SK-N-SH (cell line): ENCODE measurements at regions not wholly inside any gene's neighbourhood (a gene's known extent, or its start where the extent isn't known, plus 50 kb on each side); places are given as distances from the start of the nearest gene placed in this dataset.

Source experiments
- CTCF ChIA-PET: fragments of 300-600, 350-600 bp; formaldehyde crosslinking; extraction: SDS; loops from one replicate; lab custom pipeline; 2021; lab: Yijun Ruan, JAX
- POLR2A ChIA-PET: fragments of 350-600 bp; sonication (Branson Sonifier 250); formaldehyde crosslinking; extraction: SDS; loops from one replicate; lab custom pipeline; 2020; ENCODE audit warnings: antibody characterized with exemption, inconsistent platforms; lab: Yijun Ruan, JAX
- DNase-seq: peaks from one replicate; pipeline ENCODE4 v3.0.0; 2012
- H2AFZ ChIP-seq: fragments of 200-600 bp; sonication (generic); 2 replicates; pipeline ENCODE4 v1.8.1; 2016; ENCODE audit warnings: antibody characterized with exemption, mild to moderate bottlenecking, low read depth
- H3F3A ChIP-seq: fragments of 200-600 bp; sonication (generic); replicated peaks from 2 replicates; pipeline ENCODE3; 2016; ENCODE audit warnings: antibody characterized with exemption, mild to moderate bottlenecking; ENCODE audit not compliant: insufficient read depth
- H3K27ac ChIP-seq, 2 experiments: fragments of 200-500 bp in 1 of 2; fragments of 200-600 bp in 1 of 2; sonication (Bioruptor generic) in 1 of 2; sonication (generic), shearing (Covaris generic) in 1 of 2; 2 replicates each; pipeline versions ENCODE4 v1.5.1 to v1.6.1; 2014 to 2016; ENCODE audit warnings: low read depth in 2 of 2, inconsistent platforms in 1 of 2, low read length in 1 of 2, mild to moderate bottlenecking in 1 of 2, mixed read lengths in 1 of 2
- H3K27me3 ChIP-seq: fragments of 200-600 bp; sonication (generic), shearing (Covaris generic); 2 replicates; pipeline ENCODE4 v1.6.1; 2016; ENCODE audit warnings: mixed run types; ENCODE audit not compliant: insufficient read depth
- H3K36me3 ChIP-seq, 2 experiments: fragments of 200-500 bp in 1 of 2; fragments of 200-600 bp in 1 of 2; sonication (Bioruptor generic) in 1 of 2; sonication (generic) in 1 of 2; replicated peaks in 1 of 2; 2 replicates each; pipeline versions ENCODE3 to v1.5.1; 2014 to 2016; ENCODE audit warnings: low read length in 1 of 2, mild to moderate bottlenecking in 1 of 2; ENCODE audit not compliant: insufficient read depth in 2 of 2, control insufficient read depth in 1 of 2
- H3K4me1 ChIP-seq, 2 experiments: fragments of 200-500 bp in 1 of 2; fragments of 200-600 bp in 1 of 2; sonication (Bioruptor generic) in 1 of 2; sonication (generic), shearing (Covaris generic) in 1 of 2; 2 replicates each; pipeline versions ENCODE4 v1.5.1 to v1.6.1; 2014 to 2016; ENCODE audit warnings: low read depth in 1 of 2, low read length in 1 of 2, mixed run types in 1 of 2; ENCODE audit not compliant: insufficient read depth in 2 of 2, control insufficient read depth in 1 of 2
- H3K4me2 ChIP-seq: fragments of 200-600 bp; sonication (generic), shearing (Covaris generic); 2 replicates; pipeline ENCODE4 v1.6.1; 2017; ENCODE audit warnings: mixed run types
- H3K4me3 ChIP-seq, 2 experiments: fragments of 200-500 bp in 1 of 2; fragments of 200-600 bp in 1 of 2; sonication (Bioruptor generic) in 1 of 2; sonication (generic), shearing (Covaris generic) in 1 of 2; 2 replicates each; pipeline versions ENCODE4 v1.5.1 to v1.8.1; 2014 to 2016; ENCODE audit warnings: low read depth in 2 of 2, inconsistent platforms in 1 of 2, low read length in 1 of 2, mild to moderate bottlenecking in 1 of 2, mixed read lengths in 1 of 2, moderate library complexity in 1 of 2
- H3K79me2 ChIP-seq: fragments of 200-600 bp; sonication (generic); 2 replicates; pipeline ENCODE4 v1.8.1; 2017; ENCODE audit warnings: mild to moderate bottlenecking; ENCODE audit not compliant: insufficient read depth
- H3K9ac ChIP-seq: fragments of 200-600 bp; sonication (generic); 2 replicates; pipeline ENCODE4 v1.6.1; 2017; ENCODE audit warnings: mixed run types
- H3K9me2 ChIP-seq: fragments of 200-600 bp; sonication (generic); 2 replicates; pipeline ENCODE4 v1.6.1; 2017; ENCODE audit warnings: mixed run types
- H3K9me3 ChIP-seq: fragments of 200-600 bp; sonication (generic); 2 replicates; pipeline ENCODE4 v1.6.1; 2017; ENCODE audit warnings: mixed run types, mild to moderate bottlenecking, moderate library complexity
- H4K20me1 ChIP-seq: fragments of 200-600 bp; sonication (generic); 2 replicates; pipeline ENCODE4 v1.6.1; 2017; ENCODE audit warnings: mild to moderate bottlenecking, mixed run types; ENCODE audit not compliant: insufficient read depth
- CHD2 ChIP-seq: fragments of 150-350 bp; IDR thresholded peaks from 2 replicates; pipeline ENCODE4 v1.6.1; 2018; ENCODE audit warnings: low read length; ENCODE audit not compliant: partially characterized antibody
- FOSL2 ChIP-seq: IDR thresholded peaks from 2 replicates; pipeline ENCODE4 v1.4.0; 2012; ENCODE audit warnings: low read depth, mild to moderate bottlenecking, moderate library complexity, borderline replicate concordance
- FOXM1 ChIP-seq: IDR thresholded peaks from 2 replicates; pipeline ENCODE4 v1.4.0; 2012; ENCODE audit warnings: low read depth, mild to moderate bottlenecking
- GABPA ChIP-seq: IDR thresholded peaks from 2 replicates; pipeline ENCODE4 v1.4.0; 2012; ENCODE audit warnings: low read depth, mild to moderate bottlenecking
- MXI1 ChIP-seq: IDR thresholded peaks from 2 replicates; pipeline ENCODE4 v1.6.1; 2012; ENCODE audit warnings: mild to moderate bottlenecking, low read depth, low read length, improper control_type of control experiment
- NFIC ChIP-seq: IDR thresholded peaks from 2 replicates; pipeline ENCODE4 v1.4.0; 2012; ENCODE audit warnings: borderline replicate concordance
- NRF1 ChIP-seq: IDR thresholded peaks from 2 replicates; pipeline ENCODE4 v1.6.1; 2012; ENCODE audit warnings: low read depth, mild to moderate bottlenecking, low read length
- POLR2AphosphoS5 ChIP-seq: IDR thresholded peaks from 2 replicates; pipeline ENCODE4 v1.6.1; 2012; ENCODE audit warnings: low read depth, low read length
- RAD21 ChIP-seq: IDR thresholded peaks from 2 replicates; pipeline ENCODE4 v1.6.1; 2012; ENCODE audit warnings: mild to moderate bottlenecking, low read length
- RCOR1 ChIP-seq: fragments of 150-350 bp; IDR thresholded peaks from 2 replicates; pipeline ENCODE4 v1.6.1; 2017; ENCODE audit warnings: antibody characterized with exemption, low read length
- RFX5 ChIP-seq: IDR thresholded peaks from 2 replicates; pipeline ENCODE4 v1.6.1; 2012; ENCODE audit warnings: mild to moderate bottlenecking, improper control_type of control experiment, low read length
- RXRA ChIP-seq: IDR thresholded peaks from 2 replicates; pipeline ENCODE4 v1.4.0; 2012; ENCODE audit warnings: low read depth, mild to moderate bottlenecking, borderline replicate concordance
- SIN3A ChIP-seq: IDR thresholded peaks from 2 replicates; pipeline ENCODE4 v1.6.1; 2012; ENCODE audit warnings: low read depth, mild to moderate bottlenecking, low read length, moderate library complexity, borderline replicate concordance
- TAF1 ChIP-seq: IDR thresholded peaks from 2 replicates; pipeline ENCODE4 v1.6.1; 2012; ENCODE audit warnings: low read depth, mild to moderate bottlenecking, low read length, moderate library complexity, borderline replicate concordance
- TEAD4 ChIP-seq: IDR thresholded peaks from 2 replicates; pipeline ENCODE4 v1.4.0; 2012; ENCODE audit warnings: mild to moderate bottlenecking, borderline replicate concordance; ENCODE audit not compliant: insufficient read depth
- WGBS: methylation state at CpG from one replicate; pipeline ENCODE4 v1.1.6; 2017; ENCODE audit warnings: low lambda C conversion rate; 5-methylcytosine and 5-hydroxymethylcytosine counted together
- TF ChIP-seq, protein P1 (sequence below): fragments of 150-350 bp; IDR thresholded peaks from 2 replicates; pipeline ENCODE4 v1.6.1; 2016; ENCODE audit warnings: mild to moderate bottlenecking, low read depth, low read length
- TF ChIP-seq, protein P2 (sequence below): IDR thresholded peaks from 2 replicates; pipeline ENCODE4 v1.4.0; 2012; ENCODE audit warnings: low read depth

DNA sequence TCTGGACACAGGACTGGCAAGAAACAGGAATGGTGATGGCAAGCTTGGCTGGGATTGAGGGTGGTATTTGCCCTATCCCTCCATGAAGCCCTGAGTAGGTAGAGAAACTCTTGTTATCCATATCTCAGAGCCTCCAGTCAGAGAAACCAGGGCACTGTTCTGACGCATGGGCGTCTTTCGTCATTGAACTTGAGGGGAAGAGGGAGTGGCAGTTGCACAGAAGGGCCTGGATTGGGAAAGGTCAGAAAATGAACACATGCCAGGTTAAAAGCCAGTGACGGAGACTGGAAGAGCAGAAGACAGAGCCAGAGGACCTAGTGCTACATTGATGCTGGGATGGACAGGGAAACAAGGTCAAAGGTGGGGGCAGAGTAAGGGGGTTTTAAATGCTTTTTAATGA lies 516.7 kb downstream of the PLPP3 start:
- Histone ChIP-seq H4K20me1 (no peaks in the 10 kb centered on the region), H3F3A (no peaks in the 10 kb centered on the region), H2AFZ (no peak overlapping the region), H3K4me1 (no peaks in the 10 kb centered on the region; a peak in 1 of 4 replicates), H3K27me3 (no peaks in the 10 kb centered on the region), H3K4me2 (no peak overlapping the region), H3K9me2 (no peaks in the 10 kb centered on the region), H3K79me2 (no peaks in the 10 kb centered on the region), H3K36me3 (no peaks in the 10 kb centered on the region), H3K27ac (no peak overlapping the region), H3K9me3 (no peaks in the 10 kb centered on the region), H3K9ac (no peak overlapping the region), H3K4me3 (no peak overlapping the region)
- POLR2A ChIA-PET = no interaction called here
- CTCF ChIA-PET = interaction anchor here (1.1 kb wide), 1 partner anchor 10 kb away, joined by 3 read pairs; no protein-coding TSS in a partner anchor
- no peak for DNase-seq
- TF ChIP-seq, protein P1, sequence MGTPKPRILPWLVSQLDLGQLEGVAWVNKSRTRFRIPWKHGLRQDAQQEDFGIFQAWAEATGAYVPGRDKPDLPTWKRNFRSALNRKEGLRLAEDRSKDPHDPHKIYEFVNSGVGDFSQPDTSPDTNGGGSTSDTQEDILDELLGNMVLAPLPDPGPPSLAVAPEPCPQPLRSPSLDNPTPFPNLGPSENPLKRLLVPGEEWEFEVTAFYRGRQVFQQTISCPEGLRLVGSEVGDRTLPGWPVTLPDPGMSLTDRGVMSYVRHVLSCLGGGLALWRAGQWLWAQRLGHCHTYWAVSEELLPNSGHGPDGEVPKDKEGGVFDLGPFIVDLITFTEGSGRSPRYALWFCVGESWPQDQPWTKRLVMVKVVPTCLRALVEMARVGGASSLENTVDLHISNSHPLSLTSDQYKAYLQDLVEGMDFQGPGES = no peak
- TF ChIP-seq RAD21 = no peak
- TF ChIP-seq NFIC = no peak
- TF ChIP-seq SIN3A = no peak
- WGBS = 96% methylated on average over 4 of the region's 4 CpGs

DNA sequence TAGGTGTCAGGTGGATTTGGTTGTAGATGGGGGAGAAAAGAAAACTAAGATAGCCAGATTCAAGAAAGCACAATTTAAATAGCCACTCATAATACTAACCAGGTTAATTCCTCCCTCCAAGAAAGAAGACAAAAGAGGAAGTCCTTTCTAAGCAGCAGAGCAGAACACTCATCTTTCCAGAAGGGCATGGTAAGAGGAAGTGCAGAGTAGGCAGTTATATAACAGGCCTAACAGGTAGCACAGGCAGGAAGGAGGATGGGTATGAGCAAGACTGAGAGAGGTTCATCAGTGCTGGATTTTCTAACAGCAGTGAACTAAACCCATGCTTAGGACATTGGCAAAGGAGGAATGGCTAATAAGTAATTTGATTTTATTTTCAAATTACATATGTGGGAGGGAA lies 517.5 kb downstream of the PLPP3 start:
- Histone ChIP-seq H3K9me2 (no peaks in the 10 kb centered on the region), H3K79me2 (no peaks in the 10 kb centered on the region), H3K9me3 (no peaks in the 10 kb centered on the region), H3K4me1 (peaks cover 0 to 3% of the 10 kb centered on the region in 2 experiments; a peak in 2 of 4 replicates), H3F3A (no peaks in the 10 kb centered on the region), H3K27ac (no peak overlapping the region), H3K4me3 (no peak overlapping the region), H4K20me1 (no peaks in the 10 kb centered on the region), H2AFZ (no peak overlapping the region), H3K27me3 (no peaks in the 10 kb centered on the region), H3K36me3 (no peaks in the 10 kb centered on the region), H3K9ac (no peak overlapping the region), H3K4me2 (no peak overlapping the region)
- ChIA-PET CTCF (no interaction called here), POLR2A (no interaction called here)
- TF ChIP-seq NFIC (no peak), FOXM1 (no peak), MXI1 (no peak), RCOR1 (no peak), RXRA (no peak), TAF1 (no peak), CHD2 (no peak)
- TF ChIP-seq, protein P2, sequence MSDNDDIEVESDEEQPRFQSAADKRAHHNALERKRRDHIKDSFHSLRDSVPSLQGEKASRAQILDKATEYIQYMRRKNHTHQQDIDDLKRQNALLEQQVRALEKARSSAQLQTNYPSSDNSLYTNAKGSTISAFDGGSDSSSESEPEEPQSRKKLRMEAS = no peak
- no peak for DNase-seq

DNA sequence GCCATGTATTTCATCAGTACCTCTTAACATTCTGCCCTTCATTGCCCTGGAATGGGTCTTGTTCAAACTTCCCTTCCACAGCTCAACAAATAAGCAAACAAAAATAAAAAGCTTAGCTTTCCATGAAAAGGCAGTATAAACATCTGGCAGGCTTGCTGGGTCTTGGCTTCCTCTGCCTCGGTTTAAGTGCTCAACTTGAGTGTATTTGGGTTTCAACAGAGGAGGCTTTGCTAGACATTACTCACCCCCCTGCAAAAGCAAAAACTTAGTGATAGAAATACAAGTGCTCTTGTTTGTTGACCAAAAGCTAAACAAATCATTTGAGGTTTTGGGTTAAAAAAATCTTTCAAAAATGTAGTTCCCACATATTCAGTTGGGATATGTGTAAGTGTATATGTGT lies 518.5 kb downstream of the PLPP3 start:
- Histone ChIP-seq H3K27ac (no peak overlapping the region), H4K20me1 (no peaks in the 10 kb centered on the region), H3K79me2 (no peaks in the 10 kb centered on the region), H3K27me3 (no peaks in the 10 kb centered on the region), H3K4me1 (peaks cover 0 to 9% of the 10 kb centered on the region in 2 experiments; a peak in 2 of 4 replicates), H3F3A (no peaks in the 10 kb centered on the region), H3K9me3 (no peaks in the 10 kb centered on the region), H3K4me2 (no peak overlapping the region), H3K36me3 (no peaks in the 10 kb centered on the region), H3K4me3 (no peak overlapping the region), H3K9ac (no peak overlapping the region), H2AFZ (no peak overlapping the region), H3K9me2 (no peaks in the 10 kb centered on the region)
- no peak for DNase-seq
- ChIA-PET POLR2A (no interaction called here), CTCF (no interaction called here)
- WGBS = 73% methylated on average over 1 of the region's 1 CpG
- TF ChIP-seq GABPA (no peak), POLR2AphosphoS5 (no peak), RXRA (no peak), NRF1 (no peak), TEAD4 (no peak), TAF1 (no peak), RFX5 (no peak), FOSL2 (no peak)
